ENCODE measurements at regions not wholly inside any gene's neighbourhood (a gene's known extent, or its start where the extent isn't known, plus 50 kb on each side); places are given as distances from the start of the nearest gene placed in this dataset.
A peak's percentile ranks its signal among the peaks of the same experiment; 100 is the strongest.
"Not testable (repeated sequence)": the region's sequence is repeated elsewhere in the genome, so short reads cannot be mapped to it uniquely, and the experiment has no call there.

DNA sequence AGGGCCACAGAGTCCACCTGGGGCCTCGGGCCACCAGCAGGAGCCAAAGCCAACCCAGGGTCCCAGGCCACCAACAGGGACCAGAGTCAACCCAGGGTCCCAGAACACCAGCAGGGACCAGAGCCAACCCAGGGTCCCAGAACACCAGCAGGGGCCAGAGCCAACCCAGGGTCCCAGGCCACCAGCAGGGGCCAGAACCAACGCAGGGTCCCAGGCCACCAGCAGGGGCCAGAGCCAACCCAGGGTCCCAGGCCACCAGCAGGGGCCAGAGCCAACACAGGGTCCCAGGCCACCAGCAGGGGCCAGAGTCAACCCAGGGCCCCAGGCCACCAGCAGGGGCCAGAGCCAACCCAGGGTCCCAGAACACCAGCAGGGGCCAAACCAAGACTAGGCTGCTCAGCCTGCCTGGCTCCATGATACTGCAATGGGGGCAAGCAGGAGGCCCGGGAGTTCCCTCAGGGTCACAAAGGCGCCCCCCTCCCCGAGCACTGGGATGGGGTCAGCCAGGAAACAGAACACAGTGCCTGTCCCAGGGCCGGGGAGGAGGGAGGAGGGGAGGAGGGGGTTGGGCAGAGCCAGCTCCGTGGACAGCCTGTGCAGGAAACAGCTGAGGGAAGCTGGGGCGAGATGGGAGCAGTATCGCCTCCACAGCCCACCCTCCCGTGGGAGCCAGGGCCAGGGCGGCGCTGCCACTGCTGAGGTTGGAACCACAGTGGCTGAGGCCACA, 62.0 kb upstream of the PRR5 start:
- Histone ChIP-seq H3K4me3 (ENCODE audit: low read length) (no peak overlapping the region), H3K9ac (ENCODE audit: low read length) (peak overlapping the region; percentile 83), H3K4me1 (ENCODE audit: control insufficient read depth, insufficient read depth, low read length) (peaks cover 34% of the 10 kb centered on the region), H3K27me3 (replicated peaks; ENCODE audit: control insufficient read depth, insufficient read depth, low read length) (no peaks in the 10 kb centered on the region), H3K9me3 (ENCODE audit: control insufficient read depth, low read length) (peaks cover 3% of the 10 kb centered on the region), H3K36me3 (ENCODE audit: control insufficient read depth, insufficient read depth, low read length, severe bottlenecking) (no peaks in the 10 kb centered on the region)
- no peak for DNase-seq (ENCODE audit: low read depth)

DNA sequence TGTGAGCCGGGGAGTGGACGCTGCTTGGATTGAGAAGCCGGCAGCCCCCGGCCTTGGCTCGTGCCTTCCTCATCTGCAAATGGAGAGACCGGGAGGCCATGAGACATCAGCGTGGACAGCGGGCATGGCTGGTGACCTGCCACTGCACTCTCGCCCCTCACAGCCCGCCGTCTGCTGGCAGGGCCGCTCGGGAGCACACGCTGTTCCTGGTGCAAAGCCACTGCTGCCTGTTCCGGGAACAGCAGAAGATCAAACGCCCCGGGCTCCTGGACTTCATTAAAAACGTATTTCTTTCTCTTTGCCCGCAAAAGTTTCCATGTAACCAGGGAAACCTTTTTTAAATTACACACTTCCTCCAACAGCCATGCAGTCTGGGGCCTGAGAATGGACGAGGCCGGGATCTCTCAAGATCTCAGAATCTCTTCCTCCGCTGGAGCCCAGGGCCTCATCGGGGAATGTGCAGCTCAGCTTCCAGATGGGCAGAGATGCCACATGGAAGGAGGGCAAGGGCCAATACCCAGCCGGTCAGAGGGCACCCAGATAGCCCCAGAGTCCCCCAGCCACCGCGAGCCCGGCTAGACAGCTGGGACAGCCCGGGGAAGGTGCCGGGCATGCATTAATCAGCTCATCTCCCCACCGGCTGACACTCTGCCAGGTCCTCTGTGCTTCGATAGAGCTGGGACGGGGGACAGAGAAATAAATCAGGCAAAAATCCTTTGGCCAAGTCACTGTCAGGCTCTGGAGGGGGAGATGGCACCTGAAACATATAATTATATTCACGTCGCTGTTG, 62.8 kb upstream of the PRR5 start:
- H3K27me3 ChIP-seq (replicated peaks; ENCODE audit: control insufficient read depth, insufficient read depth, low read length), result no peaks in the 10 kb centered on the region
- no peaks in the 10 kb centered on the region for H3K36me3 ChIP-seq (ENCODE audit: control insufficient read depth, insufficient read depth, low read length, severe bottlenecking)
- no peaks in the 10 kb centered on the region for H3K9me3 ChIP-seq (ENCODE audit: control insufficient read depth, low read length)
- peak overlapping the region; percentile 83 for H3K9ac ChIP-seq (ENCODE audit: low read length)
- H3K4me3 ChIP-seq (ENCODE audit: low read length), result peak overlapping the region; percentile 35
- peak; percentile 74 for DNase-seq (ENCODE audit: low read depth)
- H3K4me1 ChIP-seq (ENCODE audit: control insufficient read depth, insufficient read depth, low read length), result peaks cover 42% of the 10 kb centered on the region

DNA sequence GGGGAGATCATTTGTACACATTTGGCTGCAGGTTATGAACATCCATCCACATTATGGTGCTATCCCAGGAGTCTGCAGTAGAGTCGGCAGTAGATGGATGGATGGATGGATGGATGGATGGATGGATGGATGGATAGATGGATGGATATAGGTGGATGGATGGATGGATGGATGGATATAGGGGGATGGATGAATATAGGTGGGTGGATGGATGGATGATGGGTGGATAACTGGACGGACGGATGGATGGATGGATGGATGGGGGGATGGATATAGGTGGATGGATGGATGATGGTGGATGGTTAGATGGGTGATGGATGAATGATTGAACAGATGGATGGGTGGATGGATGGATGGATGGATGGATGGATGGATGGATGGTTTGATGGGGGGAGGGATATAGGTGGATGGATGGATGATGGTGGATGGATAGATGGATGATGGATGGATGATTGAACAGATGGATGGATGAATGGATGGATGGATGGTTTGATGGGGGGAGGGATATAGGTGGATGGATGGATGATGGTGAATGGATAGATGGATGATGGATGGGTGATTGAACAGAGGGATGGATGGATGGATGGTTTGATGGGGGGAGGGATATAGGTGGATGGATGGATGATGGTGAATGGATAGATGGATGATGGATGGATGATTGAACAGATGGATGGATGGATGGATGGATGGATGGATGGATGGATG, 65.3 kb upstream of the PRR5 start:
- not testable (repeated sequence) for H3K9ac ChIP-seq (ENCODE audit: low read length); DNase-seq (ENCODE audit: low read depth); H3K4me3 ChIP-seq (ENCODE audit: low read length); H3K27me3 ChIP-seq (replicated peaks; ENCODE audit: control insufficient read depth, insufficient read depth, low read length); H3K36me3 ChIP-seq (ENCODE audit: control insufficient read depth, insufficient read depth, low read length, severe bottlenecking)
- Histone ChIP-seq H3K9me3 (ENCODE audit: control insufficient read depth, low read length) (peaks cover 13% of the 10 kb centered on the region), H3K4me1 (ENCODE audit: control insufficient read depth, insufficient read depth, low read length) (peaks cover 40% of the 10 kb centered on the region)

DNA sequence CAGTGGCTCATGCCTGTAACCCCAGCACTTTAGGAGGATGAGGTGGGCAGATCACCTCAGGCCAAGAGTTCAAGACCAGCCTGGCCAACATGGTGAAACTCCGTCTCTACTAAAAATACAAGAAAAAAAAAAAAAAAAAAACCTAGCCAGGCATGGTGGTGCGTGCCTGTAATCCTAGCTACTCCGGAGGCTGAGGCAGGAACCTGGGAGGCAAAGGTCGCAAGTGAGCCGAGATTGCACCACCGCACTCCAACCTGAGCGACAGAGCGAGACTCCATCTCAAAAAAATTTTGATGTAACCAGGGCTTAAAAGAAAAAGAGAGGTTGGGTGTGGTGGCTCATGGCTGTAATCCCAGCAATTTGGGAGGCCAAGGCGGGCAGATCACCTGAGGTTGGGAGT, 66.4 kb upstream of the PRR5 start:
- H3K27me3 ChIP-seq (replicated peaks; ENCODE audit: control insufficient read depth, insufficient read depth, low read length); H3K9ac ChIP-seq (ENCODE audit: low read length); H3K36me3 ChIP-seq (ENCODE audit: control insufficient read depth, insufficient read depth, low read length, severe bottlenecking); DNase-seq (ENCODE audit: low read depth); H3K4me3 ChIP-seq (ENCODE audit: low read length): not testable (repeated sequence)
- peaks cover 37% of the 10 kb centered on the region for H3K4me1 ChIP-seq (ENCODE audit: control insufficient read depth, insufficient read depth, low read length)
- H3K9me3 ChIP-seq (ENCODE audit: control insufficient read depth, low read length), result peaks cover 24% of the 10 kb centered on the region

DNA sequence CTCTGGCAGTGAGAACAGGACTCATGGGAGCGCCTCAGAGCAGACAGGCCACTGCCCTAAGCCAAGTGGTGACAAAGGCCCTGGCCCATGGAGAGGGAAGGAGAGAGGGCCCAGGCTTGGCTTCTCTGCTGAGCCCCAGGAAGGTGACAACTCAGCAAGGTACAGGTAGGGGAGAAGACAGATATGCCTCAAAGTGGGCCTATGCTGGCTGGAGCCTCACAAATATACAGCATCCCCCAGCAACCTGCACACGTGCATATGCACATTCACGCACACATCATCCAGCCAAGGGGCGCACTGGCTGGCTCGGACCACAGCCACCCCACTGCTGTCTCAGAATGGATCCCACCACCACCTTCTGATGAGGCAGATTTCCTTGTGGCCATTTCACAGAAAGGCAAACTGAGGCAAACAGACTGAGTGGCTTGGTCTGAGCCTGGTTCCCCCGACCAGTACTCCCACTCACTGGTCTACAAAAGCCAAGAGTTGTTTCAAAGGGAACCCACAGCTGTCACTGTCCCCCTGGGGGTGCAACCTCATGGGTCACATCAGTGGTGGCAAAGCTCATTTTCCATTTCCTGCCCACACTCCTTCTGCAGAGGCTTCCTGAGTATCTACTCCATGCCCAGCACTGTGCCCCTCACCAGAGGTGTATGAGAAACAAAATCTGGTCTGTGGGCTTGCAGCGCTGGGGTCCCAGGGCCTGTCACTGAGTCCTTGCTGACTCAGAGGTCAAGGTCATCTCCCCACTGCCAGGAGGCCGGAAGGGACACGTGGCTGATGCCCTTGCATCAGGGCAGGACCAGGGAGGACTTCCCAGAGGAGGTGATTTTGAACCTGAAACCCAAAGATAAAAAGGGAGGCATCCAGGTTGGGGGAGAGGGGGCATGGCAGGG, 67.3 kb upstream of the PRR5 start:
- Histone ChIP-seq H3K9ac (ENCODE audit: low read length) (peak overlapping the region; percentile 66), H3K36me3 (ENCODE audit: control insufficient read depth, insufficient read depth, low read length, severe bottlenecking) (no peaks in the 10 kb centered on the region), H3K27me3 (replicated peaks; ENCODE audit: control insufficient read depth, insufficient read depth, low read length) (no peaks in the 10 kb centered on the region), H3K9me3 (ENCODE audit: control insufficient read depth, low read length) (peaks cover 33% of the 10 kb centered on the region), H3K4me3 (ENCODE audit: low read length) (no peak overlapping the region), H3K4me1 (ENCODE audit: control insufficient read depth, insufficient read depth, low read length) (peaks cover 29% of the 10 kb centered on the region)
- DNase-seq (ENCODE audit: low read depth), result no peak

DNA sequence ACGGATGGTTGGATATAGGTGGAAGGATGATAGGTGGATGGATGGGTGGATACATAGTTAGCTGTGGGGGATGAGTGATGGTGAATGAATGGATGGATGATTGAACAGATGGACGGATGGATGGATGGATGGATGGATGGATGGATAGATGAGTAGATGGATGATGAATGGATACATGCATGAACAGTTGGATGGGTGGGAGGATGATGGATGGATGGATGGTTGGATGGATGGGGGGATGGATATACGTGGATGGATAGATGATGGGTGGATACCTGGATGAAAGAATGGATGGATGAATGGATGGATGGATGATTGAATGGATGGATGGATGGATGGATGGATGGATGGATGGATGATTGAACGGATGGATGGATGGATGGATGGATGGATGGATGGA, 68.4 kb upstream of the PRR5 start:
- Histone ChIP-seq H3K4me3 (ENCODE audit: low read length) (no peak overlapping the region), H3K4me1 (ENCODE audit: control insufficient read depth, insufficient read depth, low read length) (peaks cover 18% of the 10 kb centered on the region), H3K27me3 (replicated peaks; ENCODE audit: control insufficient read depth, insufficient read depth, low read length) (no peaks in the 10 kb centered on the region), H3K9ac (ENCODE audit: low read length) (no peak overlapping the region), H3K36me3 (ENCODE audit: control insufficient read depth, insufficient read depth, low read length, severe bottlenecking) (no peaks in the 10 kb centered on the region), H3K9me3 (ENCODE audit: control insufficient read depth, low read length) (peaks cover 34% of the 10 kb centered on the region)
- DNase-seq (ENCODE audit: low read depth), result no peak

DNA sequence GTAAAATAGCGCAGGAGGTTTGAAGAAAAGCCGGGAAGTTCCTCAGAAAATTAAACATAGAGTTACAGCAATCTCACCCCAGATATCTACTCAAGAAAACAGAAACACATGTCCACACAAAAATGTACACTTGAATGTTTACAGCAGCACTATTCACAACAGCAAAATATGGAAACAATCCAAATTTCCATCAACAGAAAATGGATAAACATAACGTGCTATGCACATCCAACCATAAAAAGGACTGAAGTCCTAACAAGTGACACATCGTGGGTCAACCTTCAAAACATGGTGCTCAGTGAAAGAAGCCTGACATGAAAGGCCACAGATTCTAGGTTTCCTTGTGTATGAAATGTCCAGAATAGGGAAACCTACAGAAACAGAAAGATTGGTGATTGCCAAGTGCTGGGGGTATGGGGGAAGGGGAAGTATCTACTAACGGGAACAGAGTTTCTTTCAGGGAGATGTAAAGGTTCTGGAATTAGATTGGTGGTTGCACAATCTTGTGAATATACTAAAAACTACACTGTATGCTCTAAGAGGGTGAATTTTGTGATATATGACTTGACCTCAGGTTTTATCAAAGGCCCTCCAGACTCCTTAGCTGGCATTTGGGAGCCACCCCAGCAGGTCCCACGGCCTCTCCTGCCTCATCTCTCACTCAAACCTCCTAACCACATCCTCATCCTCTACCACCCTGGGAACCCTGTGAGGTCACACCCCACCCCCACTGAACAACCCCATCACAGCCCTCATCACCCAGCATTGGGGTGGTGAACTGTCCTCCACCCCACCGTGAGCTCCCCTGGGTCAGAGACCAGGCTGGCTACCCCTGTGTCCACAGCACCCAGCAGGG, 69.2 kb upstream of the PRR5 start:
- H3K9me3 ChIP-seq (ENCODE audit: control insufficient read depth, low read length), result peaks cover 34% of the 10 kb centered on the region
- H3K36me3 ChIP-seq (ENCODE audit: control insufficient read depth, insufficient read depth, low read length, severe bottlenecking), result no peaks in the 10 kb centered on the region
- peaks cover 3% of the 10 kb centered on the region for H3K27me3 ChIP-seq (replicated peaks; ENCODE audit: control insufficient read depth, insufficient read depth, low read length)
- H3K9ac ChIP-seq (ENCODE audit: low read length), result no peak overlapping the region
- peak; percentile 36 for DNase-seq (ENCODE audit: low read depth)
- H3K4me1 ChIP-seq (ENCODE audit: control insufficient read depth, insufficient read depth, low read length), result peaks cover 11% of the 10 kb centered on the region
- H3K4me3 ChIP-seq (ENCODE audit: low read length), result no peak overlapping the region

DNA sequence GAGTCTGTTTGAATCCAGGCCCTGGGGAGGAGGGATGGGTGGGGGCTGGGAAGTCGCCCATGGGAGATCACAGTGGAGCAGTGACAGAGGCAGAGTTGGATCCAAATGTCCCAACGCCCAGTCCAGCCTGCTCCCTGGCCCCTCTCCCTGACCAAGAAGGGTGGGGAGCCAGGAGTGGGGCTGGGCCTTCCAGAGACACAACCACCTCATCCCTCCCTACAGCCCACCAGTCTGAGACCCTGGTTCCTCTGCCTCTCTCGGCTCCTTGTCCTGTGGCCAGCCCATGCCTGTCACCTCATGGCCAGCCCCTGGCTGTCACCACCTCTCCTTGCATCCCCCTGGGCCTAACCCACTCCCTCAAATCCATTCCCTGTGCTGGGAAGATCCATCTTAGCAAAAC, 71.2 kb upstream of the PRR5 start:
- peaks cover 34% of the 10 kb centered on the region for H3K9me3 ChIP-seq (ENCODE audit: control insufficient read depth, low read length)
- H3K36me3 ChIP-seq (ENCODE audit: control insufficient read depth, insufficient read depth, low read length, severe bottlenecking), result no peaks in the 10 kb centered on the region
- no peak for DNase-seq (ENCODE audit: low read depth)
- H3K9ac ChIP-seq (ENCODE audit: low read length), result no peak overlapping the region
- H3K4me3 ChIP-seq (ENCODE audit: low read length), result no peak overlapping the region
- peaks cover 10% of the 10 kb centered on the region for H3K4me1 ChIP-seq (ENCODE audit: control insufficient read depth, insufficient read depth, low read length)
- peaks cover 11% of the 10 kb centered on the region for H3K27me3 ChIP-seq (replicated peaks; ENCODE audit: control insufficient read depth, insufficient read depth, low read length)

DNA sequence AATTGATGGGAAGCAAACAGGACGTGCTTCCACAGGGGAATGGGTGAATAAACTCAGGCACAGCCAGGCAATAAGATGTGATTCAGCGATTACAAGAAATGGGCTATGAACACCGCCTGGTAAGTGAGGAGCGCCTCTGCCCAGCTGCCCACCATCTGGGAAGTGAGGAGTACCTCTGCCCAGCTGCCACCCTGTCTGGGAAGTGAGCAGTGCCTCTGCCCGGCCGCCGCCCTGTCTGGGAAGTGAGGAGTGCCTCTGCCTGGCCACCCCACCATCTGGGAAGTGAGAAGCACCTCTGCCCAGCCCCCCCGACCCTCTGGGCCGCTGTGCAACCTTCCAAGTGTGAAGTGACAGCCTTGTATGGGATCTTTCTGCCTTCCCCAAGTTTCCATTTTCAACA, 73.2 kb upstream of the PRR5 start:
- H3K4me3 ChIP-seq (ENCODE audit: low read length), result no peak overlapping the region
- no peaks in the 10 kb centered on the region for H3K36me3 ChIP-seq (ENCODE audit: control insufficient read depth, insufficient read depth, low read length, severe bottlenecking)
- no peak for DNase-seq (ENCODE audit: low read depth)
- no peaks in the 10 kb centered on the region for H3K4me1 ChIP-seq (ENCODE audit: control insufficient read depth, insufficient read depth, low read length)
- H3K9me3 ChIP-seq (ENCODE audit: control insufficient read depth, low read length), result peaks cover 34% of the 10 kb centered on the region
- peaks cover 18% of the 10 kb centered on the region for H3K27me3 ChIP-seq (replicated peaks; ENCODE audit: control insufficient read depth, insufficient read depth, low read length)
- H3K9ac ChIP-seq (ENCODE audit: low read length), result no peak overlapping the region

DNA sequence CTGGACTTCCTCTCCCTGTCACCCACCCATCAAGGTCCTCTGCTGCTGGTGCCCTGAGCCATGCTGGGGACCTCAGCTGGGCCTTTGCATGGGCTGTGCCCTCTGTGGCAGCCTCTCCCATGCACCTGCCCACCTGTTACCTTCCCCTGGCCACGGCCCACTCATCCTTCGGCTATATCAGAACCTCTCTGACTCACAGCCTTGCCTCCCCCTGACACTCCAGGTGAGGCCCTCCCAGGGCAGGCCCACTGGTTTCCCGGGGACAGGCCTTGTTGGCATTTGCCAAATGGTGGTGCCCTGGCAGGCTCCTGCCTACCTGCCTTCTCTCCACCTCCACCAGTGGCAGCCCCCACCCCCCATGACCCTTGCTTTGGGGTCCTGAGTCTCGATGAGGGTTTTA, 73.7 kb upstream of the PRR5 start:
- H3K9me3 ChIP-seq (ENCODE audit: control insufficient read depth, low read length), result peaks cover 34% of the 10 kb centered on the region
- peaks cover 18% of the 10 kb centered on the region for H3K27me3 ChIP-seq (replicated peaks; ENCODE audit: control insufficient read depth, insufficient read depth, low read length)
- no peak overlapping the region for H3K9ac ChIP-seq (ENCODE audit: low read length)
- no peak overlapping the region for H3K4me3 ChIP-seq (ENCODE audit: low read length)
- H3K4me1 ChIP-seq (ENCODE audit: control insufficient read depth, insufficient read depth, low read length), result no peaks in the 10 kb centered on the region
- no peaks in the 10 kb centered on the region for H3K36me3 ChIP-seq (ENCODE audit: control insufficient read depth, insufficient read depth, low read length, severe bottlenecking)
- DNase-seq (ENCODE audit: low read depth), result no peak
